ENCODE measurements at regions not wholly inside any gene's neighbourhood (a gene's known extent, or its start where the extent isn't known, plus 50 kb on each side); places are given as distances from the start of the nearest gene placed in this dataset.

DNA sequence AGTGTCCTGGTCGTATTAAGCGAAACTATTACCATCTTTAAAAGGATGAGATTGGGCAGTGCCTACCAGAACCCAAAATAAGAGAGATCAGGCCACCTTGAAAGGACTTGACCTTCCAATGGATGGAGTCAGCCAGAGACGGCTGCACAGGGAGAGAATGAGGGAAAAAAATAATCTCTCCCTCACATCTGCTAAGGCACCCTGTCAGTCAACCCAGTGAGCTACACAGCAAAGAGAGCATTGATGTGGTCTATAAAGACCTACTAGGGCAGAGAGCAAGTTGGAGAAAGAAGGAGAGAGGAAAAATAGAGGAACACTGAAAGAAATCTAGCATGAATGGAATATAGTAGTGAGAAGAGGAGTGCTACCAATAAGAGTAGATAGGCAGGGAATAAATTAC, 68.0 kb upstream of the FTMT start:
- TF ChIP-seq, protein P1, sequence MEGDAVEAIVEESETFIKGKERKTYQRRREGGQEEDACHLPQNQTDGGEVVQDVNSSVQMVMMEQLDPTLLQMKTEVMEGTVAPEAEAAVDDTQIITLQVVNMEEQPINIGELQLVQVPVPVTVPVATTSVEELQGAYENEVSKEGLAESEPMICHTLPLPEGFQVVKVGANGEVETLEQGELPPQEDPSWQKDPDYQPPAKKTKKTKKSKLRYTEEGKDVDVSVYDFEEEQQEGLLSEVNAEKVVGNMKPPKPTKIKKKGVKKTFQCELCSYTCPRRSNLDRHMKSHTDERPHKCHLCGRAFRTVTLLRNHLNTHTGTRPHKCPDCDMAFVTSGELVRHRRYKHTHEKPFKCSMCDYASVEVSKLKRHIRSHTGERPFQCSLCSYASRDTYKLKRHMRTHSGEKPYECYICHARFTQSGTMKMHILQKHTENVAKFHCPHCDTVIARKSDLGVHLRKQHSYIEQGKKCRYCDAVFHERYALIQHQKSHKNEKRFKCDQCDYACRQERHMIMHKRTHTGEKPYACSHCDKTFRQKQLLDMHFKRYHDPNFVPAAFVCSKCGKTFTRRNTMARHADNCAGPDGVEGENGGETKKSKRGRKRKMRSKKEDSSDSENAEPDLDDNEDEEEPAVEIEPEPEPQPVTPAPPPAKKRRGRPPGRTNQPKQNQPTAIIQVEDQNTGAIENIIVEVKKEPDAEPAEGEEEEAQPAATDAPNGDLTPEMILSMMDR (IDR thresholded peaks at IDR 0.05), result no peak
- TF ChIP-seq POLR2A (IDR thresholded peaks at IDR 0.05) (no peak), POLR2AphosphoS5 (IDR thresholded peaks at IDR 0.05) (no peak)
